Esophagus muscularis mucosa (tissue), 4 donors: ENCODE measurements at regions not wholly inside any gene's neighbourhood (a gene's known extent, or its start where the extent isn't known, plus 50 kb on each side); places are given as distances from the start of the nearest gene placed in this dataset.

Experiments used
- DNase-seq: peaks from one replicate; pipeline ENCODE4 v3.0.0-alpha.2; 2017; ENCODE audit errors: extremely low spot score
- H3K27ac ChIP-seq, 4 donors: fragments of 200-600 bp; sonication (generic); replicated peaks in 1 of 4; 1 replicate in 3 of 4; 2 replicates in 1 of 4; pipeline ENCODE4 v1.5.1; 2016 to 2019; ENCODE audit warnings: mild to moderate bottlenecking in 1 of 4
- H3K27me3 ChIP-seq, 4 donors: fragments of 200-600 bp; sonication (generic); one replicate each; pipeline versions ENCODE4 v1.5.1 to v1.6.0; 2016 to 2019
- H3K36me3 ChIP-seq, 4 donors: fragments of 200-600 bp; sonication (generic); one replicate each; pipeline ENCODE4 v1.5.1; 2016 to 2019
- H3K4me1 ChIP-seq, 4 donors: fragments of 200-600 bp; sonication (generic); one replicate each; pipeline ENCODE4 v1.5.1; 2016 to 2019
- H3K4me3 ChIP-seq, 4 donors: fragments of 200-600 bp; sonication (generic); 1 replicate in 2 of 4; 2 replicates in 2 of 4; pipeline ENCODE4 v1.5.1; 2016 to 2019; ENCODE audit warnings: mild to moderate bottlenecking in 4 of 4, moderate library complexity in 1 of 4
- H3K9me3 ChIP-seq, 4 donors: fragments of 200-600 bp; sonication (generic); 1 replicate in 3 of 4; 2 replicates in 1 of 4; pipeline ENCODE4 v1.5.1; 2016 to 2019
- EP300 ChIP-seq: sonication (generic); formaldehyde crosslinking; IDR thresholded peaks from one replicate; pipeline ENCODE4 v1.6.1; 2017; ENCODE audit warnings: antibody characterized with exemption
- POLR2A ChIP-seq: fragments of 450-650 bp; IDR thresholded peaks from one replicate; pipeline ENCODE4 v1.6.1; 2017; ENCODE audit warnings: antibody characterized with exemption, moderate library complexity, mild to moderate bottlenecking, low read depth
- POLR2AphosphoS5 ChIP-seq, 2 donors: sonication (generic); formaldehyde crosslinking; IDR thresholded peaks; one replicate each; pipeline ENCODE4 v1.6.1; 2017; ENCODE audit warnings: antibody characterized with exemption in 2 of 2
- WGBS: methylation state at CpG from one replicate; pipeline ENCODE4 v1.1.5; 2018; 5-methylcytosine and 5-hydroxymethylcytosine counted together
- intact Hi-C: fragments of 100-400 bp; cut with DNase I; formaldehyde crosslinking; loops from one replicate; pipeline ENCODE4 v1.15.1; 2023
- TF ChIP-seq, protein P1 (sequence below), 3 experiments: fragments of 200-600 bp in 2 of 3; fragments of 450-650 bp in 1 of 3; sonication (generic) in 2 of 3; IDR thresholded peaks; one replicate each; pipeline ENCODE4 v1.5.1; 2017 to 2019; ENCODE audit warnings: antibody characterized with exemption in 3 of 3, mild to moderate bottlenecking in 2 of 3, moderate library complexity in 1 of 3

DNA sequence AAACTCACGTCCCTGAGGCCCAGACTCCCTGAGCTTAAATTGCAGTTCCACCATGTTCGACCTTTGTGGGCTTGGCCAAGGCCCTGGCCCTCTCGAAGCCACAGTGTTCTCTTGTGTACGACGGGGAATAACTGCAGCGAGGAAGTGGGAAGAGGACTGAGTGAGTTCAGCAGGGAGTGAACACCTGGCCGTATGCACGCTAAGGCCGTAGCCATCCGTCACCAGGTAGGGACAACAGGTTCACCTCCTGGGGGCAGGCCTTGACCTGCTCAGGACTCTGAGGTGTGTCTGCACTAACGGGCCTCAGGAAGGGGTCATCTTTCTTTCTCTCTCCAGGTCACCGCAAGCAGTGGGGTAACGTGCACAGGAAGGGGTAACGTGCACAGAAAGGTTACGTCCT, 67.2 kb upstream of the CTBP2 start:
- intact Hi-C loops, result no loop called here
- no peaks in the 10 kb centered on the region for H3K9me3 ChIP-seq
- no peaks in the 10 kb centered on the region for H3K36me3 ChIP-seq
- H3K4me3 ChIP-seq, result no peak overlapping the region
- 92% methylated on average over 15 of the region's 15 CpGs for WGBS
- no peak for TF ChIP-seq EP300
- TF ChIP-seq, protein P1, sequence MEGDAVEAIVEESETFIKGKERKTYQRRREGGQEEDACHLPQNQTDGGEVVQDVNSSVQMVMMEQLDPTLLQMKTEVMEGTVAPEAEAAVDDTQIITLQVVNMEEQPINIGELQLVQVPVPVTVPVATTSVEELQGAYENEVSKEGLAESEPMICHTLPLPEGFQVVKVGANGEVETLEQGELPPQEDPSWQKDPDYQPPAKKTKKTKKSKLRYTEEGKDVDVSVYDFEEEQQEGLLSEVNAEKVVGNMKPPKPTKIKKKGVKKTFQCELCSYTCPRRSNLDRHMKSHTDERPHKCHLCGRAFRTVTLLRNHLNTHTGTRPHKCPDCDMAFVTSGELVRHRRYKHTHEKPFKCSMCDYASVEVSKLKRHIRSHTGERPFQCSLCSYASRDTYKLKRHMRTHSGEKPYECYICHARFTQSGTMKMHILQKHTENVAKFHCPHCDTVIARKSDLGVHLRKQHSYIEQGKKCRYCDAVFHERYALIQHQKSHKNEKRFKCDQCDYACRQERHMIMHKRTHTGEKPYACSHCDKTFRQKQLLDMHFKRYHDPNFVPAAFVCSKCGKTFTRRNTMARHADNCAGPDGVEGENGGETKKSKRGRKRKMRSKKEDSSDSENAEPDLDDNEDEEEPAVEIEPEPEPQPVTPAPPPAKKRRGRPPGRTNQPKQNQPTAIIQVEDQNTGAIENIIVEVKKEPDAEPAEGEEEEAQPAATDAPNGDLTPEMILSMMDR (IDR thresholded peaks at IDR 0.05), result no peak
- TF ChIP-seq POLR2A, result no peak
- TF ChIP-seq POLR2AphosphoS5 (IDR thresholded peaks at IDR 0.05), result no peak
- H3K4me1 ChIP-seq, result no peaks in the 10 kb centered on the region
- no peak for DNase-seq
- H3K27me3 ChIP-seq, result peaks cover 0 to 4% (median 0%) of the 10 kb centered on the region in 4 donors
- no peak overlapping the region for H3K27ac ChIP-seq

GRCh38 chr10:125226823-125227222, 66.5 kb upstream of the CTBP2 start:
- H3K27ac ChIP-seq, result no peak overlapping the region
- H3K9me3 ChIP-seq, result no peaks in the 10 kb centered on the region
- H3K4me3 ChIP-seq, result no peak overlapping the region
- intact Hi-C loops, result no loop called here
- TF ChIP-seq POLR2AphosphoS5 (IDR thresholded peaks at IDR 0.05), result no peak
- TF ChIP-seq, protein P1 (IDR thresholded peaks at IDR 0.05), result no peak
- H3K36me3 ChIP-seq, result no peaks in the 10 kb centered on the region
- H3K27me3 ChIP-seq, result peaks cover 0 to 11% (median 0%) of the 10 kb centered on the region in 4 donors
- H3K4me1 ChIP-seq, result no peaks in the 10 kb centered on the region
- WGBS, result 95% methylated on average over 13 of the region's 13 CpGs
- no peak for DNase-seq

DNA sequence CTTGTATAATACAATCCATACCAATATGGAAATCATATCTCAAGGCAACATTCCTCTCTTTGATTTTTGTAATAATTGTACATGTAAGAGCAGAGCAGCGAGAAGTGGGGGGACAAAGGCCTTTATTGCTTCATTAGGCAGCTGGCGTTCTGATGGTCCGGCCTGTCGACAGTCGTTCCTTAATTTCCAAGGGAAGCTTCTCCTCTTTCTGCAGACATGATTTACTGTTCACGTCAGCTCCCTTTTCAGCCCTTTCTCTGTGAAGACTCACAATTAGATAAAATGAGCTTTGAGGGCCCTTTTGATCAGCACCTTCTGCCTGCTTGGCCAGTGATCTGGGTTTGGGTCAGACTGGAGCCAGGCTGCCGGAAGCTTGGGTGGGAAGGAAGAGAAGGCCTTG, 65.6 kb upstream of the CTBP2 start:
- peaks cover 0 to 19% (median 0%) of the 10 kb centered on the region in 4 donors for H3K27me3 ChIP-seq
- no peaks in the 10 kb centered on the region for H3K36me3 ChIP-seq
- no peak for DNase-seq
- 96% methylated on average over 7 of the region's 7 CpGs for WGBS
- H3K9me3 ChIP-seq, result no peaks in the 10 kb centered on the region
- TF ChIP-seq, protein P1 (IDR thresholded peaks at IDR 0.05), result no peak
- no peak for TF ChIP-seq POLR2A
- H3K4me3 ChIP-seq, result no peak overlapping the region
- no peak overlapping the region for H3K27ac ChIP-seq
- intact Hi-C loops, result no loop called here
- H3K4me1 ChIP-seq, result no peaks in the 10 kb centered on the region

GRCh38 chr10:125225051-125225450, 64.7 kb upstream of the CTBP2 start:
- Histone ChIP-seq H3K27me3 (peaks cover 0 to 23% (median 0%) of the 10 kb centered on the region in 4 donors), H3K36me3 (no peaks in the 10 kb centered on the region), H3K9me3 (no peaks in the 10 kb centered on the region), H3K4me3 (no peak overlapping the region), H3K4me1 (no peaks in the 10 kb centered on the region), H3K27ac (no peak overlapping the region)
- no peak for TF ChIP-seq EP300
- TF ChIP-seq POLR2A, result no peak
- TF ChIP-seq, protein P1 (IDR thresholded peaks at IDR 0.05), result no peak
- TF ChIP-seq POLR2AphosphoS5 (IDR thresholded peaks at IDR 0.05), result no peak
- intact Hi-C loops, result no loop called here
- DNase-seq, result no peak
- WGBS, result 80% methylated on average over 1 of the region's 3 CpGs

GRCh38 chr10:125222515-125223308, 62.3 kb upstream of the CTBP2 start:
- Histone ChIP-seq H3K4me3 (no peak overlapping the region), H3K27me3 (peaks cover 0 to 23% (median 0%) of the 10 kb centered on the region in 4 donors), H3K27ac (no peak overlapping the region), H3K9me3 (no peaks in the 10 kb centered on the region), H3K36me3 (no peaks in the 10 kb centered on the region), H3K4me1 (no peaks in the 10 kb centered on the region)
- 77% methylated on average over 16 of the region's 16 CpGs for WGBS
- DNase-seq, result no peak
- TF ChIP-seq POLR2AphosphoS5 (IDR thresholded peaks at IDR 0.05) (no peak), EP300 (no peak), POLR2A (no peak)
- TF ChIP-seq, protein P1 (IDR thresholded peaks at IDR 0.05), result no peak
- intact Hi-C loops, result no loop called here
